ENCODE measurements at regions not wholly inside any gene's neighbourhood (a gene's known extent, or its start where the extent isn't known, plus 50 kb on each side); places are given as distances from the start of the nearest gene placed in this dataset.

DNA sequence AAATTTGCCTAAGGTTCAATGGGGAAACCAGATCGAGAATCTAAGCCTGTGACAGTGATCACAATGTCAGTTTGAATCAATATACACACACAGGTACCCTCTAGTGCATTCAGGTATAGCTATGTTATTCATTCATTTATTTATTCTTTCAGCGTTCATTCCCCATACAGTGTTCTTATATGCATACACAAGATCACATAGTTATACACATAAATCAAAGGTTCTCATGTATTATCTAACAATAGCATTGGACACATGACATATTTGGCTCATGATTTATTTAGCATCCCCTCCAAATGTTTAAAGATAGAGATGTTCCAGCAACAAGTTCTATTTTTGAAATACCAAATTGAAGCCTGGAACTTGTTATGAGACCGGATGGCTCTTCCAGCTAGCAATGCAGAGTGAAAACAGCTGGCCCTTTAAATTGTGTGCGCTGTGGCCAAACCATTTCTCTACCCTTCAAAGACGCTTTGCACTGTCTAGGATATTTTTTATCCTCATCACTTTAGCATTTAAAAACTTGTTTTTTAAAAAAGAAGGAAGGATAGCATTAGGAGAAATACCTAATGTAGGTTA lies 131.0 kb downstream of the ATXN3L start:
- no peak for TF ChIP-seq POLR2A (IDR thresholded peaks at IDR 0.05; ENCODE audit: low read depth)
- TF ChIP-seq CTCF (IDR thresholded peaks at IDR 0.05), result no peak
- no peak for TF ChIP-seq POLR2AphosphoS5 (IDR thresholded peaks at IDR 0.05)
- TF ChIP-seq EP300 (IDR thresholded peaks at IDR 0.05), result no peak
